PFSK-1 (cell line): ENCODE measurements at regions not wholly inside any gene's neighbourhood (a gene's known extent, or its start where the extent isn't known, plus 50 kb on each side); places are given as distances from the start of the nearest gene placed in this dataset.

ENCODE experiments used
- POLR2AphosphoS5 ChIP-seq: IDR thresholded peaks from 2 replicates; pipeline ENCODE4 v1.6.1; 2012; ENCODE audit warnings: low read depth, mild to moderate bottlenecking, control low read depth, low read length, moderate library complexity
- SIN3A ChIP-seq: IDR thresholded peaks from 2 replicates; pipeline ENCODE4 v1.6.1; 2012; ENCODE audit warnings: mild to moderate bottlenecking, low read length, moderate library complexity, borderline replicate concordance; ENCODE audit not compliant: insufficient read depth
- TAF1 ChIP-seq: IDR thresholded peaks from 2 replicates; pipeline ENCODE4 v1.6.1; 2012; ENCODE audit warnings: low read length, control low read depth, borderline replicate concordance; ENCODE audit not compliant: insufficient read depth
- TF ChIP-seq, protein P1 (sequence below), 2 experiments: IDR thresholded peaks; 2 replicates each; pipeline versions ENCODE4 v1.6.1 to v1.8.0; 2011 to 2012; ENCODE audit warnings: low read depth in 2 of 2, low read length in 2 of 2, control low read depth in 1 of 2, inconsistent platforms in 1 of 2, mild to moderate bottlenecking in 1 of 2, moderate library complexity in 1 of 2; ENCODE audit not compliant: insufficient read depth in 1 of 2

DNA sequence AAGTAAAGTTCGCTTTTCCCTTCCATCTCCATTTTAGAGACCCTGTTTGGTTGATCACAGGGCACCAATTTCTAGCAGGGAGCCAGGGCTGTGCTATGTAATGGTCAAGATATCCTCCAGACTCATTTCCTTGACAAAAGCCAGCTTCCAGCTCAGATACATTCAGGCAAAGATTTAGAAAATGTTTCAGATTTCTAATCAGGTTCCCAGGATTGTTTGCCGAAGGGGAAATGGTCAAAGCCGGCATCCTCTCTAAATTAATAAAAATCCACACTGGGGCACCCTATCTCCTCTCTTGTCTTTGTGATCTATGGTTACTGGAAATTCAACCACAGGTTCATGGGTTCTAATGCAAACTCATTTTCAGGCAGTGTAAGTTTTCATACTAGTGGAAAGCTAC lies 686.8 kb upstream of the KIF2B start:
- TF ChIP-seq POLR2AphosphoS5 (no peak), TAF1 (no peak), SIN3A (no peak)
- TF ChIP-seq, protein P1, sequence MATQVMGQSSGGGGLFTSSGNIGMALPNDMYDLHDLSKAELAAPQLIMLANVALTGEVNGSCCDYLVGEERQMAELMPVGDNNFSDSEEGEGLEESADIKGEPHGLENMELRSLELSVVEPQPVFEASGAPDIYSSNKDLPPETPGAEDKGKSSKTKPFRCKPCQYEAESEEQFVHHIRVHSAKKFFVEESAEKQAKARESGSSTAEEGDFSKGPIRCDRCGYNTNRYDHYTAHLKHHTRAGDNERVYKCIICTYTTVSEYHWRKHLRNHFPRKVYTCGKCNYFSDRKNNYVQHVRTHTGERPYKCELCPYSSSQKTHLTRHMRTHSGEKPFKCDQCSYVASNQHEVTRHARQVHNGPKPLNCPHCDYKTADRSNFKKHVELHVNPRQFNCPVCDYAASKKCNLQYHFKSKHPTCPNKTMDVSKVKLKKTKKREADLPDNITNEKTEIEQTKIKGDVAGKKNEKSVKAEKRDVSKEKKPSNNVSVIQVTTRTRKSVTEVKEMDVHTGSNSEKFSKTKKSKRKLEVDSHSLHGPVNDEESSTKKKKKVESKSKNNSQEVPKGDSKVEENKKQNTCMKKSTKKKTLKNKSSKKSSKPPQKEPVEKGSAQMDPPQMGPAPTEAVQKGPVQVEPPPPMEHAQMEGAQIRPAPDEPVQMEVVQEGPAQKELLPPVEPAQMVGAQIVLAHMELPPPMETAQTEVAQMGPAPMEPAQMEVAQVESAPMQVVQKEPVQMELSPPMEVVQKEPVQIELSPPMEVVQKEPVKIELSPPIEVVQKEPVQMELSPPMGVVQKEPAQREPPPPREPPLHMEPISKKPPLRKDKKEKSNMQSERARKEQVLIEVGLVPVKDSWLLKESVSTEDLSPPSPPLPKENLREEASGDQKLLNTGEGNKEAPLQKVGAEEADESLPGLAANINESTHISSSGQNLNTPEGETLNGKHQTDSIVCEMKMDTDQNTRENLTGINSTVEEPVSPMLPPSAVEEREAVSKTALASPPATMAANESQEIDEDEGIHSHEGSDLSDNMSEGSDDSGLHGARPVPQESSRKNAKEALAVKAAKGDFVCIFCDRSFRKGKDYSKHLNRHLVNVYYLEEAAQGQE (IDR thresholded peaks at IDR 0.05; ENCODE audit: insufficient read depth in 1 of 2, low read depth in 2 of 2, low read length in 2 of 2): no peak
